CD8-positive, alpha-beta memory T cell (primary cell): ENCODE measurements at regions not wholly inside any gene's neighbourhood (a gene's known extent, or its start where the extent isn't known, plus 50 kb on each side); places are given as distances from the start of the nearest gene placed in this dataset.
A peak's percentile ranks its signal among the peaks of the same experiment; 100 is the strongest.

Experiments
- CTCF ChIA-PET: fragments of 350-600 bp; sonication (Branson Sonifier 250); formaldehyde crosslinking; loops from one replicate; lab custom pipeline; 2021; ENCODE audit warnings: antibody characterized with exemption; lab: Charles Lee
- POLR2A ChIA-PET: fragments of 350-600 bp; sonication (Branson Sonifier 250); formaldehyde crosslinking; loops from one replicate; lab custom pipeline; 2021; ENCODE audit warnings: antibody characterized with exemption; lab: Charles Lee
- DNase-seq, 5 donors: peaks; one replicate each; pipeline versions ENCODE4 v3.0.0 to v3.0.0-alpha.2; 2020 to 2022; ENCODE audit warnings: mixed read lengths in 1 of 5
- H3K27ac ChIP-seq: one replicate; pipeline ENCODE4 v1.7.0; 2013; ENCODE audit warnings: low read depth, mild to moderate bottlenecking, low read length, moderate library complexity
- H3K27me3 ChIP-seq: 2 replicates; pipeline ENCODE4 v1.7.0; 2013; ENCODE audit warnings: low read length, mild to moderate bottlenecking; ENCODE audit not compliant: insufficient read depth, poor library complexity, severe bottlenecking
- H3K36me3 ChIP-seq: 2 replicates; pipeline ENCODE4 v1.7.0; 2013; ENCODE audit warnings: mild to moderate bottlenecking, low read length, moderate library complexity; ENCODE audit not compliant: insufficient read depth
- H3K4me1 ChIP-seq: 2 replicates; pipeline ENCODE4 v1.7.0; 2013; ENCODE audit warnings: mild to moderate bottlenecking, low read length, moderate library complexity; ENCODE audit not compliant: insufficient read depth
- H3K4me3 ChIP-seq: 2 replicates; pipeline ENCODE4 v1.7.0; 2013; ENCODE audit warnings: mild to moderate bottlenecking, low read length
- H3K9me3 ChIP-seq: 2 replicates; pipeline ENCODE4 v1.7.0; 2013; ENCODE audit warnings: mild to moderate bottlenecking, low read length
- H3K27ac Mint-ChIP-seq, 8 donors: one replicate each; pipeline ENCODE4 v1.8.0; 2020 to 2021; ENCODE audit warnings: mixed read lengths in 8 of 8, mild to moderate bottlenecking in 6 of 8, inconsistent platforms in 3 of 8, moderate library complexity in 3 of 8
- H3K27me3 Mint-ChIP-seq, 2 donors: one replicate each; pipeline ENCODE4 v1.8.0; 2020 to 2021; ENCODE audit warnings: mixed read lengths in 2 of 2, mild to moderate bottlenecking in 1 of 2, moderate library complexity in 1 of 2
- H3K36me3 Mint-ChIP-seq, 3 donors: one replicate each; pipeline ENCODE4 v1.8.0; 2020 to 2021; ENCODE audit warnings: mixed read lengths in 3 of 3, inconsistent platforms in 1 of 3, mild to moderate bottlenecking in 1 of 3
- H3K4me1 Mint-ChIP-seq, 3 donors: one replicate each; pipeline ENCODE4 v1.8.0; 2020 to 2021; ENCODE audit warnings: mixed read lengths in 3 of 3, inconsistent platforms in 1 of 3, mild to moderate bottlenecking in 1 of 3
- H3K4me3 Mint-ChIP-seq, 7 donors: one replicate each; pipeline ENCODE4 v1.8.0; 2020 to 2021; ENCODE audit warnings: mixed read lengths in 7 of 7, mild to moderate bottlenecking in 6 of 7, moderate library complexity in 4 of 7, inconsistent platforms in 2 of 7
- H3K9me3 Mint-ChIP-seq, 5 donors: one replicate each; pipeline ENCODE4 v1.8.0; 2020 to 2022; ENCODE audit warnings: mixed read lengths in 5 of 5, mild to moderate bottlenecking in 3 of 5, moderate library complexity in 2 of 5, inconsistent platforms in 1 of 5

GRCh38 chr14:77985211-77985615 is 185.0 kb upstream of the NRXN3 start:
- peaks cover 0 to 3% (median 0%) of the 10 kb centered on the region in 5 donors for H3K9me3 Mint-ChIP-seq
- POLR2A ChIA-PET = no interaction called here
- DNase-seq = no peak
- peaks cover 0 to 4% (median 2%) of the 10 kb centered on the region in 3 donors for H3K4me1 Mint-ChIP-seq
- H3K9me3 ChIP-seq = no peaks in the 10 kb centered on the region
- no peaks in the 10 kb centered on the region for H3K4me1 ChIP-seq
- no peak overlapping the region for H3K4me3 Mint-ChIP-seq
- no peaks in the 10 kb centered on the region for H3K36me3 Mint-ChIP-seq
- peaks cover 5 to 9% of the 10 kb centered on the region in 2 donors for H3K27me3 Mint-ChIP-seq
- no peak overlapping the region for H3K4me3 ChIP-seq
- H3K27me3 ChIP-seq = no peaks in the 10 kb centered on the region
- H3K36me3 ChIP-seq = no peaks in the 10 kb centered on the region
- CTCF ChIA-PET = no interaction called here
- no peak overlapping the region for H3K27ac ChIP-seq
- no peak overlapping the region for H3K27ac Mint-ChIP-seq

DNA sequence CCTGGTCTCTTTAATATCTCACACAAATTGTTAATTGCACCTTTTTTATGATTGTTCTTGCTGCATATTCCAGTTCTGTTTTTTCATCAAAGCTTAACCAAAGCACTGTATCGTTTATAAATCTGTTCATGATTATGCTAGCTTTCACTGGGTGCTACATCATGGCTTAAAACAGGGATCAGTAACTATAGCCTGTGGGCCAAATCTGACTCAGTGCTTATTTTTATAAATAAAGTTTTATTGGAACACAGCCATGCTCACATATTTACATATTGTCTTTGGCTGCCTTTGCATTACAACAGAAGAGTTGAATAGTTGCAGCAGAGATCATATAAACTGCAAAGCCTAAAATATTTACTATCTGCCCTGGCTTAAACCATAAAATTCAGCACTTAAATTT is 183.4 kb upstream of the NRXN3 start:
- Histone ChIP-seq H3K4me3 (no peak overlapping the region), H3K27ac (no peak overlapping the region), H3K4me1 (no peaks in the 10 kb centered on the region), H3K36me3 (no peaks in the 10 kb centered on the region), H3K9me3 (no peaks in the 10 kb centered on the region), H3K27me3 (no peaks in the 10 kb centered on the region)
- Mint-ChIP-seq H3K4me3 (no peak overlapping the region), H3K9me3 (peaks cover 0 to 2% (median 0%) of the 10 kb centered on the region in 5 donors), H3K27me3 (no peaks in the 10 kb centered on the region), H3K4me1 (no peaks in the 10 kb centered on the region), H3K36me3 (no peaks in the 10 kb centered on the region), H3K27ac (no peak overlapping the region)
- DNase-seq = no peak
- ChIA-PET POLR2A (no interaction called here), CTCF (no interaction called here)

DNA sequence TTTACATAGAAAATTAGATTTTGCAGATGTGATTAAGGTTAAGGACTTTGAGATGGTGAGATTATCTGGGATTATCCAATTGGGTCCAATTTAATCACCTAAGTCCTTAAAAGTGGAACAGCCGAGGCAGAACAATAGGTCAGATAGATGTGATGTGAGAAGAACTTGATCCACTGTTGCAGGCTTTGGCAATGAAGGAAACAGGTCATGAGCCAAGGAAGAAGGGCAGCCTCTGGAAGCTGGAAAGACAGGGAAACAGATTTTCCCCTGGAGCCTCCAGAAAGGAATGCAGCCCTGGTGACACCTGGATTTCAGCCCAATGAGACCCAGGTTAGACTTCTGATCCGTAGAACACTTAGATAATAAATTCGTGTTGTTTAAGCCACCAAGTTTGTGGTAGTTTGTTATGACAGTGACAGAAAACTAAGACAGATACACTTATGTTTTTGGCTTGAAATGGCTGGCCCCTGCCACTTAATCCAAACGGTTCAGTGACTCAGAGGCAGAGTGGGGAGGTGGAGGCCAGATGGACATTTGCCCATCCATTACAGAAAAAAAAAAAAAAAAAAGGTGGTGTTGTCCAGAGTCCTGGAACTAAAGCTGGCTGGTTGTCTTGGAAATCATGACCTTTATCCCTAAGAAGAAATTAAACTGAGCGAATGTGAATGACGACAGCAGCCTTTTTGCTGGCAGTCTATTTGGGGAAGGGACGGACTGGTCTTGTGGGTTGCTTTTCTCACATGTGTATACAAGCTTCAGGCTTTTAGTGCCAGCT is 181.9 kb upstream of the NRXN3 start:
- Histone ChIP-seq H3K36me3 (no peaks in the 10 kb centered on the region), H3K27me3 (no peaks in the 10 kb centered on the region), H3K4me1 (no peaks in the 10 kb centered on the region), H3K4me3 (no peak overlapping the region), H3K27ac (no peak overlapping the region), H3K9me3 (no peaks in the 10 kb centered on the region)
- H3K27ac Mint-ChIP-seq = peak overlapping the region in 1 of 8 donors; percentile 65
- no peak for DNase-seq
- H3K4me3 Mint-ChIP-seq = no peak overlapping the region
- POLR2A ChIA-PET = no interaction called here
- no peaks in the 10 kb centered on the region for H3K27me3 Mint-ChIP-seq
- CTCF ChIA-PET = no interaction called here
- no peaks in the 10 kb centered on the region for H3K36me3 Mint-ChIP-seq
- H3K9me3 Mint-ChIP-seq = peaks cover 0 to 2% (median 0%) of the 10 kb centered on the region in 5 donors
- H3K4me1 Mint-ChIP-seq = no peaks in the 10 kb centered on the region

GRCh38 chr14:77988970-77989369 is 181.2 kb upstream of the NRXN3 start:
- no peak for DNase-seq
- Mint-ChIP-seq H3K4me1 (no peaks in the 10 kb centered on the region), H3K9me3 (peaks cover 0 to 2% (median 0%) of the 10 kb centered on the region in 5 donors), H3K27me3 (no peaks in the 10 kb centered on the region), H3K27ac (no peak overlapping the region), H3K36me3 (no peaks in the 10 kb centered on the region), H3K4me3 (no peak overlapping the region)
- H3K4me3 ChIP-seq = no peak overlapping the region
- H3K27me3 ChIP-seq = no peaks in the 10 kb centered on the region
- no peak overlapping the region for H3K27ac ChIP-seq
- CTCF ChIA-PET = no interaction called here
- no peaks in the 10 kb centered on the region for H3K4me1 ChIP-seq
- POLR2A ChIA-PET = no interaction called here
- H3K9me3 ChIP-seq = no peaks in the 10 kb centered on the region
- H3K36me3 ChIP-seq = no peaks in the 10 kb centered on the region

DNA sequence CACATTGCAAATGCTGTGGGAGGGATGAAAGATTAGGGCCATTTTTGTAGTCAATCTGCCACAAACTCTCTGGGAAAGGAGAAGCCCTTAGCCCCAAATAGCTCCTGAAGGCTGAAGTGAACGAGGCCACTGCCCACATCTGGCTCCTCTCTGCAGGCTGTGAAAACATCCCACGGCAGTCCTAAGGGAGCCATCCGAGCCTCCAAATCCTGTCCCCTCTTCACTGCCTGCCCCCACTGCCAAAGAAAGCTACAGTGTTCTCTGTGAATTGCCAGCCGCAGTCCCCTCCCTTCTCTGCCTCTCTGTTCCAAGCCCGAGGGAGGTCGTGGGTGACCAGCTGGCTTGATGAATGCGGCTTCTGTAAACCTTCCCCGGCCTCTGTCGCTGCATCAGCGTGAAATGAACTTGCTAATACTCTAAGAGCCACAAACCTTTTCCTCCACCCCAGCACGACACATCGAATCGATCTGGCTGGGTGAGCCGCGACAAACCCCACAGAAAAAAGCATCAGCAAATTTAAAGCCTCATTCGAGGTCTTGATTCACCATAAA is 180.7 kb upstream of the NRXN3 start:
- Mint-ChIP-seq H3K9me3 (peaks cover 0 to 2% (median 0%) of the 10 kb centered on the region in 5 donors), H3K27ac (no peak overlapping the region), H3K4me1 (no peaks in the 10 kb centered on the region), H3K27me3 (no peaks in the 10 kb centered on the region), H3K36me3 (no peaks in the 10 kb centered on the region), H3K4me3 (no peak overlapping the region)
- H3K9me3 ChIP-seq = no peaks in the 10 kb centered on the region
- no peaks in the 10 kb centered on the region for H3K27me3 ChIP-seq
- no peak for DNase-seq
- no peak overlapping the region for H3K4me3 ChIP-seq
- ChIA-PET POLR2A (no interaction called here), CTCF (no interaction called here)
- no peaks in the 10 kb centered on the region for H3K36me3 ChIP-seq
- H3K27ac ChIP-seq = no peak overlapping the region
- H3K4me1 ChIP-seq = no peaks in the 10 kb centered on the region

DNA sequence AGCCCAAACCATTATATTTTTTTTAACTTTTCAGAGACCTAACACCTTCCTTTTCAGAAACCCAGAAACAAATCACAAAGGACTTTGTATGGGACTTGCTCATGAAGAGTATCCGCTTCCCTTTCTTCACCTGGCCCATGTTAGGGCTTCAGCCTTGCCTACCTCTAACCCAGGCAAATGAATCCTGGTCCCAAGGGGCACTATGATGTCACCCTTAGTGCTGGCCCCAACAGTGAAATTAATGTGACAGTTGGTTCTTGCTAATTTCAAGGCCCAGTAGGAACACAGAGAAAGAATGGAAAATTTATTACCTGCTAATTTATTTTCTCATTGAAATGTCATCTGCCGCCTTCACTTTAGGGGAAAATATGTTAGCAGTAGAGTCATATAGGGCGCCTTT is 179.8 kb upstream of the NRXN3 start:
- POLR2A ChIA-PET = no interaction called here

DNA sequence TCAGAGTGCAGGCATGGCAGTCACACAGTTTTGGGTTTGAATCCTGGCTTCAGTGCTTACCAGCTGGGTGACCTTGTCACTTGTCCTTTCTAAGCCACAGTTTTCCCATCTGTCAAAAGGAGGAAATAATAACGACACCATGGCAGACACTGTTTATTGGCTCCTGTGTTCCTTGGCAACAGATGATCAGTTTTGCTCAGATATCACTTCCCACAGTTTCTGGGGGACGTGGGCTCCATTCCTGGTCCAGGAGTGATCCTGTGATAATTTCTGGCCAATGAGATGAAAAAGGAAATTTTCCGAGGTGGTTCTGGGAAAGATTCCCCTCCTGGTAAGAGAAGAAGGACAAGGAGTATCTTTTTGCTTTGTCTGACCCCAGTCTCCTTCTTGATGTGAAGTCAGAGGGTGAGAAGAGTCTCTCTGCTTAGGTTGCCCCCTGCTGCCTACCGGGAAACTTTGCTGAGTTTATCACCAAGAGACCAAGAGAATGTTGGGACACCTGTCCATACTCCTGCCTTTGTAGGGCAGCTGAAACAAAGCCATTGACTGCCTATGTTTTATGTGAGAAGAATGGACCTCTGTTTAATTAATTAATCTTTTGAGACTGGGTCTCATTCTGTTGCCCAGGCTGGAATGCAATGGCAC is 178.9 kb upstream of the NRXN3 start:
- Mint-ChIP-seq H3K36me3 (no peaks in the 10 kb centered on the region), H3K4me3 (no peak overlapping the region), H3K4me1 (no peaks in the 10 kb centered on the region), H3K9me3 (peaks cover 0 to 2% (median 0%) of the 10 kb centered on the region in 5 donors), H3K27ac (no peak overlapping the region), H3K27me3 (no peaks in the 10 kb centered on the region)
- ChIA-PET CTCF (no interaction called here), POLR2A (no interaction called here)
- no peaks in the 10 kb centered on the region for H3K27me3 ChIP-seq
- no peaks in the 10 kb centered on the region for H3K36me3 ChIP-seq
- no peaks in the 10 kb centered on the region for H3K4me1 ChIP-seq
- H3K4me3 ChIP-seq = no peak overlapping the region
- no peak for DNase-seq
- H3K9me3 ChIP-seq = no peaks in the 10 kb centered on the region
- no peak overlapping the region for H3K27ac ChIP-seq

More for the DNA sequence above, 179.8 kb upstream of the NRXN3 start:
- Histone ChIP-seq H3K36me3 (no peaks in the 10 kb centered on the region), H3K27ac (no peak overlapping the region), H3K9me3 (no peaks in the 10 kb centered on the region), H3K4me1 (no peaks in the 10 kb centered on the region), H3K4me3 (no peak overlapping the region), H3K27me3 (no peaks in the 10 kb centered on the region)
- Mint-ChIP-seq H3K4me3 (no peak overlapping the region), H3K27me3 (no peaks in the 10 kb centered on the region), H3K4me1 (no peaks in the 10 kb centered on the region), H3K9me3 (peaks cover 0 to 2% (median 0%) of the 10 kb centered on the region in 5 donors), H3K27ac (no peak overlapping the region), H3K36me3 (no peaks in the 10 kb centered on the region)
- DNase-seq = no peak
- CTCF ChIA-PET = no interaction called here

DNA sequence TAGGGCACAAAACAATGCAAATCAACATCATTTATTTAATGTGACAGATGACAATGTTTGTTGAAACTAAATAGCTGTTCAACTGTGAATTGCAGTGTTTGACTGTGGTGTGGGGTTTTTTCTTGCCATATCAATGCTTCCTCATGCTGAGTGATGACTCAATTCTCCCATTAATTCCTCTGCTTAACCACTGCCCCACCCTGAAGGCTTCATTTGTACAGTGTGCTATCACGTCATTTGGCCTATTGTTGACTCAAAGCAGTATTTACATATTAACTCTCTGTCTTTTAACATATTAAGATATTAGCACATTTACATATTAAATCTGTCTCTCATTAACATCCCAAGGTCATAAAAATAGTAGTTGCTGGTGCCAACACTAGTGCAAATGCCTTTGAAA is 164.8 kb upstream of the NRXN3 start:
- no peak overlapping the region for H3K4me3 Mint-ChIP-seq

More for the DNA sequence above, 164.8 kb upstream of the NRXN3 start:
- no peaks in the 10 kb centered on the region for H3K27me3 ChIP-seq
- H3K27ac Mint-ChIP-seq = no peak overlapping the region
- CTCF ChIA-PET = no interaction called here
- POLR2A ChIA-PET = no interaction called here
- no peaks in the 10 kb centered on the region for H3K36me3 ChIP-seq
- H3K9me3 ChIP-seq = no peaks in the 10 kb centered on the region
- peaks cover 26 to 42% (median 40%) of the 10 kb centered on the region in 5 donors for H3K9me3 Mint-ChIP-seq
- H3K27ac ChIP-seq = no peak overlapping the region
- H3K4me1 Mint-ChIP-seq = no peaks in the 10 kb centered on the region
- no peak overlapping the region for H3K4me3 ChIP-seq
- H3K27me3 Mint-ChIP-seq = peaks cover 3 to 4% of the 10 kb centered on the region in 2 donors
- peaks cover 0 to 10% (median 2%) of the 10 kb centered on the region in 3 donors for H3K36me3 Mint-ChIP-seq
- H3K4me1 ChIP-seq = no peaks in the 10 kb centered on the region
- no peak for DNase-seq
